GM23338 (cell line): ENCODE measurements at regions not wholly inside any gene's neighbourhood (a gene's known extent, or its start where the extent isn't known, plus 50 kb on each side); places are given as distances from the start of the nearest gene placed in this dataset.

Experiments used
- ATAC-seq: fragments of 200-7000 bp; cut with Tn5 transposase; 3 replicates; pipeline ENCODE4 v1.9.1; 2020
- DNase-seq: peaks from one replicate; pipeline ENCODE4 v3.0.0-alpha.2; 2015; ENCODE audit warnings: low spot score
- H2AFZ ChIP-seq: fragments of 200-600 bp; sonication (generic); 2 replicates; pipeline ENCODE4 v1.8.0; 2016; ENCODE audit warnings: antibody characterized with exemption, mild to moderate bottlenecking, moderate library complexity
- H3F3A ChIP-seq: fragments of 200-600 bp; sonication (generic); replicated peaks from 2 replicates; pipeline ENCODE4 v1.8.0; 2017; ENCODE audit warnings: antibody characterized with exemption, mixed run types, low read depth
- H3K27ac ChIP-seq: fragments of 200-600 bp; sonication (generic); 2 replicates; pipeline ENCODE4 v1.6.1; 2016; ENCODE audit warnings: low read depth
- H3K27me3 ChIP-seq: fragments of 200-600 bp; sonication (generic); 2 replicates; pipeline ENCODE4 v1.8.0; 2016; ENCODE audit warnings: mild to moderate bottlenecking, mixed run types, moderate library complexity; ENCODE audit not compliant: insufficient read depth
- H3K36me3 ChIP-seq: fragments of 200-600 bp; sonication (generic); 2 replicates; pipeline ENCODE4 v1.8.0; 2016; ENCODE audit warnings: mild to moderate bottlenecking; ENCODE audit not compliant: insufficient read depth
- H3K4me1 ChIP-seq: fragments of 200-600 bp; sonication (generic); 2 replicates; pipeline ENCODE4 v1.8.0; 2016; ENCODE audit warnings: mild to moderate bottlenecking, moderate library complexity; ENCODE audit not compliant: insufficient read depth
- H3K4me2 ChIP-seq: fragments of 200-600 bp; sonication (generic); 2 replicates; pipeline ENCODE4 v1.7.1; 2017; ENCODE audit warnings: mixed run types
- H3K4me3 ChIP-seq: fragments of 200-600 bp; sonication (generic); 2 replicates; pipeline ENCODE4 v1.6.1; 2016; ENCODE audit warnings: mixed run types
- H3K79me2 ChIP-seq: fragments of 200-600 bp; sonication (generic); replicated peaks from 2 replicates; pipeline ENCODE4 v1.8.0; 2017; ENCODE audit warnings: mild to moderate bottlenecking; ENCODE audit not compliant: insufficient read depth
- H3K9me2 ChIP-seq: fragments of 200-600 bp; sonication (generic); 2 replicates; pipeline ENCODE4 v1.8.0; 2017; ENCODE audit not compliant: insufficient read depth
- H4K20me1 ChIP-seq: fragments of 200-600 bp; sonication (generic); replicated peaks from 2 replicates; pipeline ENCODE4 v1.8.0; 2017; ENCODE audit warnings: mild to moderate bottlenecking; ENCODE audit not compliant: insufficient read depth
- H3K27ac Mint-ChIP-seq: 2 replicates; pipeline ENCODE4 v1.8.0; 2020; ENCODE audit warnings: inconsistent platforms, mild to moderate bottlenecking, moderate library complexity, mixed read lengths
- H3K27me3 Mint-ChIP-seq: 3 replicates; pipeline ENCODE4 v1.8.0; 2022; ENCODE audit warnings: low read depth, mild to moderate bottlenecking, moderate library complexity, mixed read lengths, inconsistent platforms; ENCODE audit not compliant: insufficient read depth, poor library complexity
- H3K36me3 Mint-ChIP-seq: 3 replicates; pipeline ENCODE4 v1.8.0; 2021; ENCODE audit warnings: low read depth, mild to moderate bottlenecking, inconsistent platforms, moderate library complexity, mixed read lengths
- H3K4me1 Mint-ChIP-seq: 3 replicates; pipeline ENCODE4 v1.8.0; 2020; ENCODE audit warnings: mild to moderate bottlenecking, inconsistent platforms, mixed read lengths
- H3K4me3 Mint-ChIP-seq: 3 replicates; pipeline ENCODE4 v1.8.0; 2021; ENCODE audit warnings: moderate library complexity, mild to moderate bottlenecking, inconsistent platforms, mixed read lengths
- H3K9me3 Mint-ChIP-seq: 3 replicates; pipeline ENCODE4 v1.8.0; 2020; ENCODE audit warnings: moderate library complexity, mild to moderate bottlenecking, inconsistent platforms, mixed read lengths
- NANOG ChIP-seq: IDR thresholded peaks from 2 replicates; pipeline ENCODE4 v1.6.1; 2016; ENCODE audit warnings: antibody characterized with exemption, borderline replicate concordance
- STAT1 ChIP-seq: IDR thresholded peaks from one replicate; pipeline ENCODE4 v1.6.1; 2016; ENCODE audit warnings: antibody characterized with exemption; ENCODE audit not compliant: unreplicated experiment
- ZNF462 ChIP-seq: fragments of 250-450 bp; sonication (Bioruptor Pico); IDR thresholded peaks from 2 replicates; pipeline ENCODE4 v1.5.0; 2020; ENCODE audit warnings: mild to moderate bottlenecking, moderate library complexity

DNA sequence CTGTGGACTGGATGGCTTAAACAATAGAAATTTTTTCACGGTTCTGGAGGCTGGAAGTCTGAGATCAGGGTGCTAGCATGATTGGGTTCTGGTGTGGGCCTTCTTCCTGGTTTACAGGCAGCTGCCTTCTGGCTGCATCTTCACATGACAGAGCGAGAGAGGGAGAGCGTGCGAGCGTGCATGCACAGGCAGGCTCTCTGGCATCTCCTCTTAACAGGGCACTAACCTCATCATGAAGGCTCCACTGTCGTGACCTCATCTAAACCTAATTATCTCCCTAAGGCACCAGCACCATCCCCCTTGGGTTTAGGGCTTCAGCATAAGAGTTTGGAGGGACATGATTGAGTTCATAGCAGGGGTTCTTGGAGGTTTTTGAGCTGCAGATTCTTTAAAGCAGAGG is 292.0 kb upstream of the C2CD4B start (continued):
- no peak for TF ChIP-seq ZNF462
- no peak for TF ChIP-seq NANOG
- no peak for TF ChIP-seq STAT1

- peaks cover 2% of the 10 kb centered on the region; the same call in 1 of the 3 replicates for H3K9me3 Mint-ChIP-seq
- no peak overlapping the region for H2AFZ ChIP-seq
- no peaks in the 10 kb centered on the region for H3K36me3 ChIP-seq
- H3K27me3 ChIP-seq, result no peaks in the 10 kb centered on the region
- H3K4me2 ChIP-seq, result no peak overlapping the region
- no peak overlapping the region for H3K4me3 ChIP-seq
- no peaks in the 10 kb centered on the region for H3K9me2 ChIP-seq
- ATAC-seq (no peak; the same call in 2 of the 3 replicates), DNase-seq (no peak)
- H3K4me3 Mint-ChIP-seq, result no peak overlapping the region
- H3K27ac Mint-ChIP-seq, result no peak overlapping the region
- H3K79me2 ChIP-seq, result 0 out of 2 replicates have a peak, but pooled peaks cover 5% of the 10 kb centered on the region
- H4K20me1 ChIP-seq, result no peaks in the 10 kb centered on the region
- peaks cover 50% of the 10 kb centered on the region for H3K4me1 Mint-ChIP-seq
- H3K4me1 ChIP-seq, result peaks cover 5% of the 10 kb centered on the region
- TF ChIP-seq ZNF462, result no peak
- peaks cover 11% of the 10 kb centered on the region for H3K27me3 Mint-ChIP-seq
- no peak overlapping the region for H3K27ac ChIP-seq
- H3F3A ChIP-seq, result no peaks in the 10 kb centered on the region
- H3K36me3 Mint-ChIP-seq, result peaks cover 4% of the 10 kb centered on the region; the same call in 2 of the 3 replicates
Measured at GRCh38 chr15:62459875-62460274, 294.8 kb upstream of the C2CD4B start.
